MM.1S (cell line): ENCODE measurements at regions not wholly inside any gene's neighbourhood (a gene's known extent, or its start where the extent isn't known, plus 50 kb on each side); places are given as distances from the start of the nearest gene placed in this dataset.

Experiments
- CTCF ChIP-seq: fragments of 300-600 bp; sonication (generic); IDR thresholded peaks from 2 replicates; pipeline ENCODE4 v1.5.1; 2016; ENCODE audit warnings: antibody characterized with exemption, low read length, mixed read lengths
- EZH2 ChIP-seq: fragments of 300-600 bp; sonication (generic); optimal IDR thresholded peaks from 2 replicates; pipeline ENCODE3; 2017; ENCODE audit warnings: low read depth, mild to moderate bottlenecking, antibody characterized with exemption, low read length, mixed read lengths

GRCh38 chr4:59630235-59630634, 1569.9 kb upstream of the ADGRL3 start:
- TF ChIP-seq CTCF (no peak), EZH2 (no peak)
